HAP-1 (cell line): ENCODE measurements at regions not wholly inside any gene's neighbourhood (a gene's known extent, or its start where the extent isn't known, plus 50 kb on each side); places are given as distances from the start of the nearest gene placed in this dataset.

Experiments used
- DNase-seq, 2 experiments: peaks; one replicate each; pipeline ENCODE4 v3.0.0-alpha.2; 2016 to 2020; ENCODE audit warnings: low spot score in 2 of 2
- H3K27me3 ChIP-seq: fragments of 250-450 bp; sonication (Bioruptor Pico); 2 replicates; pipeline ENCODE4 v1.5.1; 2020; ENCODE audit warnings: low read depth, mild to moderate bottlenecking, moderate library complexity
- H3K36me3 ChIP-seq: fragments of 250-450 bp; sonication (Bioruptor Pico); replicated peaks from 2 replicates; pipeline ENCODE4 v1.5.1; 2020; ENCODE audit warnings: mild to moderate bottlenecking
- H3K4me1 ChIP-seq: fragments of 250-450 bp; sonication (Bioruptor Pico); 2 replicates; pipeline ENCODE4 v1.5.1; 2020; ENCODE audit warnings: mild to moderate bottlenecking
- H3K4me3 ChIP-seq: fragments of 250-450 bp; sonication (Bioruptor Pico); 2 replicates; pipeline ENCODE4 v1.5.1; 2020; ENCODE audit warnings: mild to moderate bottlenecking, moderate library complexity
- H3K9me3 ChIP-seq: fragments of 250-450 bp; sonication (Bioruptor Pico); 2 replicates; pipeline ENCODE4 v1.5.1; 2020; ENCODE audit warnings: mild to moderate bottlenecking, moderate library complexity
- in situ Hi-C: fragments of 300-500 bp; cut with MboI; formaldehyde crosslinking; loops from 3 replicates; pipeline ENCODE4 v1.14.3; 2020; ENCODE audit warnings: low sequenced_read_pairs, inconsistent platforms, mixed read lengths

DNA sequence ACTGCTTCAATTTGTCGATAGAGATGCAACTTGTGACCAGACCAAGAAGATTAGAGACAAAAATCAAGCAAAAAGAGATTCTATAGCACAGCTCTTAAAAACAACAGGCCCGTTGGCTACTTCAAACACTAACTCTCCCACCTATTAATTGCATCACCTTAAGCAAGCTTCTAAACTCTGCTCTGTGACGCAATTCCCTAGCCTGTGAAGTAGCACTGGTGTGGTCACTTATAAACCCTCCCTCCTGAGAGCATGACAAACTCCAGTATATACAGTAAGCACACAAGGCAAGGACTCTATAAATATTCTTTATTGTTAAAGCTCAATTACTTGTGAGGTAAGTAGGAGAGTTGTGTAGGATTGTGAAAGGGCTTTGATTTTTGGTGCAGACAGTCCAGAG is 72.3 kb downstream of the CMPK2 start:
- no peak for DNase-seq
- no peaks in the 10 kb centered on the region for H3K36me3 ChIP-seq
- no peaks in the 10 kb centered on the region for H3K9me3 ChIP-seq
- H3K4me3 ChIP-seq: no peak overlapping the region
- no peaks in the 10 kb centered on the region for H3K27me3 ChIP-seq
- H3K4me1 ChIP-seq: no peaks in the 10 kb centered on the region
- in situ Hi-C loops: no loop called here

DNA sequence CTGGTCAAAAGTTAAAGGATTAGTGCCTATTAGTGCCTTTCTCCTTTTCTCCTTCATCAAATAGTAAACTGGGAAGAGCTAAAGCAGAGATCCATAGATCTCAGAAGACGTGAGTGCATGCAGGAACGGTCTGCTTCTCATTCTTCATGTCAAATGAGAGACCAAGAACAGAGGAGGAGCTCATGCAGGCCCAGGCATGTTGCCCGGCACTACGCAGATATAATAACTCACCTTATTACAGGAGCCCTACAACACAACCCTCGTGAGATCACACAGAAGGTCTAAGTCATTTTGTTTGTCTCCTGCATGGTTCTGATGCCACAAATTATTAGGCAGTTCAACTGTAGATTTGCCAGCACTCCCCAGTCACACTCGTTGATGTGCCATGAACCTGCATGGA is 71.8 kb downstream of the CMPK2 start:
- Histone ChIP-seq H3K4me1 (no peaks in the 10 kb centered on the region), H3K27me3 (no peaks in the 10 kb centered on the region), H3K4me3 (no peak overlapping the region), H3K36me3 (no peaks in the 10 kb centered on the region), H3K9me3 (no peaks in the 10 kb centered on the region)
- DNase-seq: no peak
- in situ Hi-C loops: no loop called here

DNA sequence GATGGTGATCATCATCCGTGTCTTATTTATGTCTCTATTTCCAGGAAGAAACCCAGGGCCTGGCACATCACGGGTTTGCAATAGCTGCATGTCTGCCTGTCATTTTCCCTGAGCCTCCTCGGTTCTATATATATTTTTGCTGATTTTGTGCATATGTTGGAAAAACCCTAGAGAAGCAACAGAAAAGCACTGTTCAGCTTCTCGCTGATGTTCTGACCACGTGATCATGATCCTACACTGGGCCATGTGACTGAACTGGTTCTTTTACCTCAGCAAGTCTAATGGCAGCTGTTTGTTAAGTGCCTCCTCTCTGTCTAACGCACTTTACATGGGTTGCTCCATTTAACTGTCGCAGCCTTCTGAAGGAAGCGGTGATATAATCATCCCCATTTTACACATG is 71.3 kb downstream of the CMPK2 start:
- no peaks in the 10 kb centered on the region for H3K36me3 ChIP-seq
- no peaks in the 10 kb centered on the region for H3K27me3 ChIP-seq
- DNase-seq: no peak
- in situ Hi-C loops: no loop called here
- no peaks in the 10 kb centered on the region for H3K9me3 ChIP-seq
- no peaks in the 10 kb centered on the region for H3K4me1 ChIP-seq
- H3K4me3 ChIP-seq: no peak overlapping the region
